ENCODE measurements at regions not wholly inside any gene's neighbourhood (a gene's known extent, or its start where the extent isn't known, plus 50 kb on each side); places are given as distances from the start of the nearest gene placed in this dataset.

DNA sequence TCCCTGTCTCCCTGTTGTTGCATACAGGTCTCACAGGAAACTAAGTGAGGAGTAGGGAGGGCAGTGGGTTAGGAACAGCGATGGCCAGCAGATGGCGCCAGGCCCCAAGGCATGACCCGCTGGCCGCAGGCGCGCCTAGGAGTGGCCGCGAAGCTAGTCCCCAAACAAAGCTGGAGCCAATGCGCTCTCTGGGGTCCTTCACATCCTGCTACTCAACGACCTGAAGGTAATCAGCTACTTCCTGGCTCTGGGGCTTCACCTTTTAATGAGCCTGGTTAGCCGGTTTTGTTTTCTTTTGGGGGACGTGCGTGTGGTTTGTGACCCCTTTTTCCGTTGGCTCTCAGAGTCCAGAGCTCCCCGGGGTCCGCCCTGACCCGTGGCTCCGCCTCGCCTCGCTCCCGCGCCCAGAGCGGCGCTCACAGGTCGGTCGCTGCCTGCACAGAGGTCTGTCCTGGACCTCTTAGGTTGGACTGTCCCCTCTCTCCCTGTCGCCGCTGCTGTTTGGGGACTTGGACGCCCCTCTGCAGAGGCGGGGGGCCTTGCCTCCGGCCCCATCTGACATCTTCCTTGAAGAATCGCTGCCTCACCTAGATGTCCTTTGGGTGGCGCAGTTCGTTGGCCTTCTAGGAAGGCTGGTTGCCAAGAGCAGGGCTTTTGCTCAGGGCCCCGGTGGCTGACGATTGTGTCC, 62.2 kb upstream of the GTF3A start (continued):
- peak; percentile 77 for TF ChIP-seq ZNF501 (CRISPR knock-in tag; IDR thresholded peaks at IDR 0.05)
- TF ChIP-seq SMC3 (IDR thresholded peaks at IDR 0.05; ENCODE audit: low read length), result peak; percentile 82
- TF ChIP-seq SKI (IDR thresholded peaks at IDR 0.05; ENCODE audit: partially characterized antibody), result no peak
- no peak for TF ChIP-seq ZBTB20 (CRISPR knock-in tag; IDR thresholded peaks at IDR 0.05; ENCODE audit: borderline replicate concordance, low read depth)
- TF ChIP-seq DNMT1 (CRISPR knock-in tag; IDR thresholded peaks at IDR 0.05), result no peak
- TF ChIP-seq ZNF530 (CRISPR knock-in tag; IDR thresholded peaks at IDR 0.05; ENCODE audit: low read depth), result no peak
- TF ChIP-seq ZNF737 (CRISPR knock-in tag; IDR thresholded peaks at IDR 0.05; ENCODE audit: borderline replicate concordance), result no peak
- TF ChIP-seq, protein P1, sequence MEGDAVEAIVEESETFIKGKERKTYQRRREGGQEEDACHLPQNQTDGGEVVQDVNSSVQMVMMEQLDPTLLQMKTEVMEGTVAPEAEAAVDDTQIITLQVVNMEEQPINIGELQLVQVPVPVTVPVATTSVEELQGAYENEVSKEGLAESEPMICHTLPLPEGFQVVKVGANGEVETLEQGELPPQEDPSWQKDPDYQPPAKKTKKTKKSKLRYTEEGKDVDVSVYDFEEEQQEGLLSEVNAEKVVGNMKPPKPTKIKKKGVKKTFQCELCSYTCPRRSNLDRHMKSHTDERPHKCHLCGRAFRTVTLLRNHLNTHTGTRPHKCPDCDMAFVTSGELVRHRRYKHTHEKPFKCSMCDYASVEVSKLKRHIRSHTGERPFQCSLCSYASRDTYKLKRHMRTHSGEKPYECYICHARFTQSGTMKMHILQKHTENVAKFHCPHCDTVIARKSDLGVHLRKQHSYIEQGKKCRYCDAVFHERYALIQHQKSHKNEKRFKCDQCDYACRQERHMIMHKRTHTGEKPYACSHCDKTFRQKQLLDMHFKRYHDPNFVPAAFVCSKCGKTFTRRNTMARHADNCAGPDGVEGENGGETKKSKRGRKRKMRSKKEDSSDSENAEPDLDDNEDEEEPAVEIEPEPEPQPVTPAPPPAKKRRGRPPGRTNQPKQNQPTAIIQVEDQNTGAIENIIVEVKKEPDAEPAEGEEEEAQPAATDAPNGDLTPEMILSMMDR (CRISPR knock-in tag; IDR thresholded peaks at IDR 0.05), result peak; percentile 98
- TF ChIP-seq ZNF576 (CRISPR knock-in tag; IDR thresholded peaks at IDR 0.05), result no peak
- 0 out of 2 replicates have a peak, but pooled peaks have one; percentile 47 for TF ChIP-seq ZNF335 (CRISPR knock-in tag; IDR thresholded peaks at IDR 0.05)
- no peak for TF ChIP-seq ZNF503 (CRISPR knock-in tag; IDR thresholded peaks at IDR 0.05)
- TF ChIP-seq, protein P2, sequence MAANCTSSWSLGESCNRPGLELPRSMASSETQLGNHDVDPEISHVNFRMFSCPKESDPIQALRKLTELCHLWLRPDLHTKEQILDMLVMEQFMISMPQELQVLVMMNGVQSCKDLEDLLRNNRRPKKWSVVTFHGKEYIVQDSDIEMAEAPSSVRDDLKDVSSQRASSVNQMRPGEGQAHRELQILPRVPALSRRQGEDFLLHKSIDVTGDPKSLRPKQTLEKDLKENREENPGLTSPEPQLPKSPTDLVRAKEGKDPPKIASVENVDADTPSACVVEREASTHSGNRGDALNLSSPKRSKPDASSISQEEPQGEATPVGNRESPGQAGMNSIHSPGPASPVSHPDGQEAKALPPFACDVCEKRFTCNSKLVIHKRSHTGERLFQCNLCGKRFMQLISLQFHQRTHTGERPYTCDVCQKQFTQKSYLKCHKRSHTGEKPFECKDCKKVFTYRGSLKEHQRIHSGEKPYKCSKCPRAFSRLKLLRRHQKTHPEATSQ (CRISPR knock-in tag; IDR thresholded peaks at IDR 0.05; ENCODE audit: borderline replicate concordance), result no peak
- TF ChIP-seq ZFYVE20 (CRISPR knock-in tag; IDR thresholded peaks at IDR 0.05; ENCODE audit: borderline replicate concordance, low read depth), result no peak
- no peak for TF ChIP-seq CSRNP2 (CRISPR knock-in tag; conservative IDR thresholded peaks at IDR 0.05; ENCODE audit: low read depth)
- TF ChIP-seq PREB (CRISPR knock-in tag; IDR thresholded peaks at IDR 0.05), result no peak
- no peak for TF ChIP-seq GPN1 (CRISPR knock-in tag; IDR thresholded peaks at IDR 0.05; ENCODE audit: borderline replicate concordance)
- peak; percentile 92 for TF ChIP-seq RAD21 (CRISPR knock-in tag; IDR thresholded peaks at IDR 0.05)
- TF ChIP-seq CENPBD1 (CRISPR knock-in tag; IDR thresholded peaks at IDR 0.05; ENCODE audit: borderline replicate concordance, low read depth), result no peak
- TF ChIP-seq, protein P3, sequence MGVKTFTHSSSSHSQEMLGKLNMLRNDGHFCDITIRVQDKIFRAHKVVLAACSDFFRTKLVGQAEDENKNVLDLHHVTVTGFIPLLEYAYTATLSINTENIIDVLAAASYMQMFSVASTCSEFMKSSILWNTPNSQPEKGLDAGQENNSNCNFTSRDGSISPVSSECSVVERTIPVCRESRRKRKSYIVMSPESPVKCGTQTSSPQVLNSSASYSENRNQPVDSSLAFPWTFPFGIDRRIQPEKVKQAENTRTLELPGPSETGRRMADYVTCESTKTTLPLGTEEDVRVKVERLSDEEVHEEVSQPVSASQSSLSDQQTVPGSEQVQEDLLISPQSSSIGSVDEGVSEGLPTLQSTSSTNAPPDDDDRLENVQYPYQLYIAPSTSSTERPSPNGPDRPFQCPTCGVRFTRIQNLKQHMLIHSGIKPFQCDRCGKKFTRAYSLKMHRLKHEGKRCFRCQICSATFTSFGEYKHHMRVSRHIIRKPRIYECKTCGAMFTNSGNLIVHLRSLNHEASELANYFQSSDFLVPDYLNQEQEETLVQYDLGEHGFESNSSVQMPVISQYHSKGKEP (CRISPR knock-in tag; IDR thresholded peaks at IDR 0.05), result no peak
